ENCODE measurements at regions not wholly inside any gene's neighbourhood (a gene's known extent, or its start where the extent isn't known, plus 50 kb on each side); places are given as distances from the start of the nearest gene placed in this dataset.

DNA sequence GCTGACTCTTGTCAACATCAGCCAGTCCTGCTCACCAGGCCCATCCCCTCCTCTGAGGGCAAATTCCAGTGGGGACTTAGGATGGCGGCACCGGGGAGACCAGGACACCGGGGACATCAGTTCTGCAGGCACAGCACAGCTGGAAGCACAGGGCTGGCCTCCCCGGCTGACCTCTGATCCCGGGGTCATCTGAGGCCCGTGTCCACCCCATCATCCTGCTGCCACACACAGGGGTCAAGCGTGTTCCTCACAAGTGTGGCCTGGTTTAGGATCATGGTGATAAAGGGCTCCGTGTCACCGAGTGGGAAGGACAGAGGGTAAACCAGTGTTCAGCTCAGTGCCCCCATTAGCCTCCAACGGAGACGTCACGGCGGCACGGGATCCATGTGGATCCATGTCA, 58.1 kb upstream of the CTDP1 start:
- H3K9me3 ChIP-seq (ENCODE audit: control insufficient read depth, insufficient read depth, low read length): no peaks in the 10 kb centered on the region
- no peak overlapping the region for H3K27ac ChIP-seq (ENCODE audit: low read depth, low read length)
- no peaks in the 10 kb centered on the region for H3K27me3 ChIP-seq (ENCODE audit: control insufficient read depth, insufficient read depth, low read length)
- H3K36me3 ChIP-seq (ENCODE audit: control insufficient read depth, insufficient read depth, low read length): no peaks in the 10 kb centered on the region
- H3K4me1 ChIP-seq (ENCODE audit: control insufficient read depth, insufficient read depth, low read length): peaks cover 13% of the 10 kb centered on the region
- no peak overlapping the region for H3K9ac ChIP-seq (ENCODE audit: low read depth, low read length)
- no peak overlapping the region for H3K4me3 ChIP-seq (ENCODE audit: low read depth, low read length)

DNA sequence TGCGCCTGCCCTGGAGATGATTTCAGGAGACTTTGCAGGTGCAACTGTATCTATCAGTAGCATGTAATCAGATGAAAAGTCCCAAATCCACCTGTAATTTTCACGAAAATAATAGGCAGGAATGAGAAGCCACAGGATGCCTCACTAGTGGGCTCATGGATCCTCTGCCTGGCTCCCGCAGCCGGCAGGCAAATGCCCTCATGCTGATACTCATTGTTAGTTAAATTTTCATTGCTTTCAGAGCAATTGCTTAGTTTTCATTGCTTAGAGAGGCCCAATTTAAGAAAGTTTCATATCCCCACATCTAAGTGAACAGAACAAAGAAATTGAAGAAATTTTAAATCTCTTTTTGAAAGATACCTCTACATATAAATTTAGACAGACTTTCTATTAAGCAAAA, 57.6 kb upstream of the CTDP1 start:
- Histone ChIP-seq H3K9me3 (ENCODE audit: control insufficient read depth, insufficient read depth, low read length) (no peaks in the 10 kb centered on the region), H3K27me3 (ENCODE audit: control insufficient read depth, insufficient read depth, low read length) (no peaks in the 10 kb centered on the region)

DNA sequence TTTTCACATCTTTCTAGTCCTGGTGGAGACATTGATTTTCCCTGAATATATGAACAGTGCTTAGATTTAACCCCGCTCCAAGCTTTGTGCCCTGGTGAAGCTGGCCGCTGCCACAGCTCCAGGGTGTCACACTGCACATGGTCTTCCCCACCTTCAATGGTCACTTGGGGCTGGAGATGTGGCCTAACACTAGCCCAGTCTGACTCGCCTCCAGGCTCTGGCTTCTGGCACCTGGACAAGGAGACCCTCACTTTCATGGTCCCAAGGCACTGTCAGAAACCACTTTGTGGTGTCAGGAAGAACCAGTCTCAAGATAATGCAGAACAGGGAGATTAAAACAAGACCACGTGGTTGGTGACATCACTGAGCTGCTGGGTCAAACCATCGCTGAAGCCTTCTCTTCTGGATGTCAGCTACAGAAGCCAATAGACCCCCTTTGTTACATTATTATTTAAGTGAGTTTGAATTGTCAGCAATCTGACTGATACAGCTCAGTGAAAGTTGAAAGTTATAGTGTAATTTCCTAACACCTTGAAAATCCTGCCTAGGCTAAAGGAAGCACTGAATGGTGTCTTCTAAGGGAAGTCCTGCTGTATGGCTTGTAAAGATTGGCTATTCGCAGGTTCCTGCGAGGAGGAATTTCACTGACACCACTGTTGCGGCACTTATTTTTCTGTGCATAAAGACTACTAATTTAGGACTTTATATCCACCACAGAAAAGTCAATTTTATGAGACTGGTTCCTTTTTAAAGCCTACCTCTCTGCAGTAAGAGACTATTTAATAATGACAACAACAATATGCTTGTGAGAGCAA, 55.0 kb upstream of the CTDP1 start:
- H3K9ac ChIP-seq (ENCODE audit: low read depth, low read length): no peak overlapping the region
- H3K4me3 ChIP-seq (ENCODE audit: low read depth, low read length): no peak overlapping the region
- peaks cover 13% of the 10 kb centered on the region for H3K4me1 ChIP-seq (ENCODE audit: control insufficient read depth, insufficient read depth, low read length)
- H3K27ac ChIP-seq (ENCODE audit: low read depth, low read length): no peak overlapping the region
- H3K9me3 ChIP-seq (ENCODE audit: control insufficient read depth, insufficient read depth, low read length): no peaks in the 10 kb centered on the region
- no peaks in the 10 kb centered on the region for H3K27me3 ChIP-seq (ENCODE audit: control insufficient read depth, insufficient read depth, low read length)
- H3K36me3 ChIP-seq (ENCODE audit: control insufficient read depth, insufficient read depth, low read length): no peaks in the 10 kb centered on the region

More for the DNA sequence above, 57.6 kb upstream of the CTDP1 start:
- no peak overlapping the region for H3K9ac ChIP-seq (ENCODE audit: low read depth, low read length)
- no peak overlapping the region for H3K4me3 ChIP-seq (ENCODE audit: low read depth, low read length)
- H3K36me3 ChIP-seq (ENCODE audit: control insufficient read depth, insufficient read depth, low read length): no peaks in the 10 kb centered on the region
- no peak overlapping the region for H3K27ac ChIP-seq (ENCODE audit: low read depth, low read length)
- peaks cover 13% of the 10 kb centered on the region for H3K4me1 ChIP-seq (ENCODE audit: control insufficient read depth, insufficient read depth, low read length)

DNA sequence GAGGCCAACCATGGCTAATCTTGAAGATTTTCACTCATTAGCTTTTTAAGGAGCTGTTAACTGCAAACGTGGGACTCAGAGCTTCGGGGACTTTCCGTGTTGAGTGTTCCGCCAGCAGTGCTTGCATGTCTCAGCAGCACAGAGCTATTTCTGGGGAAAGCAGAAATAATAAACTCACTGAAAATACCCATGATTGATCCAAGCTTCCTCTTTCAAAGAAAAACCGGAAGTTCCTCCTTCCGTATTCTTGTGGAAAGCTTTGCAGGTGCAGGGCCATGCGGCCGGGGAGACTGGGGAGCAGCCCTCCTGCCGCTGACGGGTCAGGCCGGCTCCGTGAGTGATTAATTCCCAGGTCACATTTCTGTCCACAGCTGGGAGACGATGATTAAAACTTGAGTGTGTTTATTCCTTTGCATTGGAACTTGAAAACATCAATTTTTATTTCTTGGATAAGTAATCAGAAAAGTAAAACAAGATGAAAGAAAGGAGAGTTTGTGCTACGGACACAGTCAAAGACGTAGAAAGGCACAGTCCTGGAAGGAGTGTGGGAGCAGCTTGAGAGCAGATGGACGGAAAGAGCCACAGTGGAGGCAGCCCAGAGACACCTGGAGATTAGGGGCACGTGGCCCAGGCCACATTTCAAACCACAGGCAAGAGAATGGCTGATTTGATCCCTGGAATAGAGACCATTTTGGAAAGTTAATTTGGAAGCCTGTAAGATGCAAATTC, 54.2 kb upstream of the CTDP1 start:
- H3K27me3 ChIP-seq (ENCODE audit: control insufficient read depth, insufficient read depth, low read length): no peaks in the 10 kb centered on the region
- no peaks in the 10 kb centered on the region for H3K9me3 ChIP-seq (ENCODE audit: control insufficient read depth, insufficient read depth, low read length)
- no peaks in the 10 kb centered on the region for H3K36me3 ChIP-seq (ENCODE audit: control insufficient read depth, insufficient read depth, low read length)
- no peak overlapping the region for H3K27ac ChIP-seq (ENCODE audit: low read depth, low read length)
- H3K4me1 ChIP-seq (ENCODE audit: control insufficient read depth, insufficient read depth, low read length): peaks cover 13% of the 10 kb centered on the region
- H3K9ac ChIP-seq (ENCODE audit: low read depth, low read length): no peak overlapping the region
- H3K4me3 ChIP-seq (ENCODE audit: low read depth, low read length): no peak overlapping the region

DNA sequence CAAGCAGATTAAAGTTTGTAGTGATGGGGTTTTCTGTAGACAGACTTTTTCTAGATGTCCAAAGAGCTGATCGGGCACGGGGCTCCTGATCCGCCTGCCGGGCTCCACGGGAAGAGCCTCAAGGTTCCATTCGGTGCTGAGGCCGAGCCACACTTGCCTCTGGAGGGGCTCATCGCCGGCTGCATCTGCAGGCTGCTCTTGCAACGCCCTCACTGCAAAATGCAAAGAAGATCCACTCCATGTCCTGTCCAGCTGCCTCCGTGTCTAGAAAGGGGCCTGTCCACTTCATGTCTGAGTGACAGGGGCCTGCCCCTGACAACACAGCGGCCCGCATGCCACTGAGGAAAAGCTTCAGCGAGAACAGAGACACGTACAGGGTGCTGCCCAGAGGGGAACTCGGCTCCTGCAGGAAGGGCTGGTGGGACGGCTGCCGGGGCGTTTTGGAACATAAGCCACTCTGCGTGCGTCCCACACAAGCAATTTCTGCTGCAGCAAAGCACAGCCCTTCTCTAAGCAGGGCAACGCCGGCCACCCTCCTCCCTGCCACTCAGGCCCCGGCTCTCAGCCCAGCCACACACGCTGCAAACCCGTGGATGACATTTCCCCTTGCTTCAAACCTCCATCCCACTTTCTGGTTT, 53.6 kb upstream of the CTDP1 start:
- no peak overlapping the region for H3K27ac ChIP-seq (ENCODE audit: low read depth, low read length)
- no peak overlapping the region for H3K4me3 ChIP-seq (ENCODE audit: low read depth, low read length)
- H3K36me3 ChIP-seq (ENCODE audit: control insufficient read depth, insufficient read depth, low read length): no peaks in the 10 kb centered on the region
- H3K9me3 ChIP-seq (ENCODE audit: control insufficient read depth, insufficient read depth, low read length): no peaks in the 10 kb centered on the region
- H3K9ac ChIP-seq (ENCODE audit: low read depth, low read length): no peak overlapping the region
- peaks cover 13% of the 10 kb centered on the region for H3K4me1 ChIP-seq (ENCODE audit: control insufficient read depth, insufficient read depth, low read length)
- H3K27me3 ChIP-seq (ENCODE audit: control insufficient read depth, insufficient read depth, low read length): no peaks in the 10 kb centered on the region

DNA sequence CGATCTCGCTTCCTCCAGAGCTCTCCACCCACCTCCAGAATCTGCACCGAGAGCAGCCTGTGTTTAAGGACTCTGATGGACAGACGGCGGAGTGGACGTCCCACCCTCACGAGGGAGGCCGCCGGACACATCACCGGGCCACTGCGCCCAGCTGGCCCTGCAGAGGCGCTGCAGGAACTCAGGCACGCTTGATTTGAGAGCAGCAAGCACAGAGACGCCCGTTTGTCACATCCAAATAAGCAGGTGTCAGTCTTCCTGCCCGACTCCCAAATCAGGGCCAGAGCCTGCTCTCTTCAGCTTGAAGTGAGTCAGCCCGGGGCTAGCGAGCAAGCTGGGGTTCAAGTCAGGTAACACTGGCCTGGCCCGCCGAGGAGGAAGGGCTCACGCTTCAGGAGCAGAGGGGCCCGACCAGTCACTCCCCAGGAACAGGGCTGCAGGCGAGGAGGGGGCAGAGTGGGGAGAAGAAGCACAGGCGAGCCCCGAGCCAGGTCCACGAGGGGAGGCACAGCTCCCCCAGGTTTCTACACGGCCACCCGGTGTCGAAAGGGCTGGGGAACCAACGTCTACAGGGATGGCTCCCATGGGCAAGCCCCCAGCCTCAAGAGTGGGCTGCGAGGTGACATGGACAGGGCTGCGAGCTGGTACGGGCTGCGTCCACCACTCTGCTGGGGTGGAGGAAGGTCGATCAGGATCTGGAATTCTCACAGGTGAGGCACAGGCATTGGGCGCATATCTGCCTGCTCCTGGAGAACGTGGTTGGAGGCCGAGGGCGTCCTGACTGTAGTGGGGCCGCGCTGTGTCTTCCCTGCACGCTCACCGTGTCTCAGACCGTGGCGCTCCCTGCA, 52.5 kb upstream of the CTDP1 start:
- Histone ChIP-seq H3K9me3 (ENCODE audit: control insufficient read depth, insufficient read depth, low read length) (no peaks in the 10 kb centered on the region), H3K36me3 (ENCODE audit: control insufficient read depth, insufficient read depth, low read length) (no peaks in the 10 kb centered on the region), H3K27me3 (ENCODE audit: control insufficient read depth, insufficient read depth, low read length) (no peaks in the 10 kb centered on the region), H3K4me1 (ENCODE audit: control insufficient read depth, insufficient read depth, low read length) (peaks cover 5% of the 10 kb centered on the region), H3K9ac (ENCODE audit: low read depth, low read length) (no peak overlapping the region), H3K4me3 (ENCODE audit: low read depth, low read length) (no peak overlapping the region), H3K27ac (ENCODE audit: low read depth, low read length) (no peak overlapping the region)

DNA sequence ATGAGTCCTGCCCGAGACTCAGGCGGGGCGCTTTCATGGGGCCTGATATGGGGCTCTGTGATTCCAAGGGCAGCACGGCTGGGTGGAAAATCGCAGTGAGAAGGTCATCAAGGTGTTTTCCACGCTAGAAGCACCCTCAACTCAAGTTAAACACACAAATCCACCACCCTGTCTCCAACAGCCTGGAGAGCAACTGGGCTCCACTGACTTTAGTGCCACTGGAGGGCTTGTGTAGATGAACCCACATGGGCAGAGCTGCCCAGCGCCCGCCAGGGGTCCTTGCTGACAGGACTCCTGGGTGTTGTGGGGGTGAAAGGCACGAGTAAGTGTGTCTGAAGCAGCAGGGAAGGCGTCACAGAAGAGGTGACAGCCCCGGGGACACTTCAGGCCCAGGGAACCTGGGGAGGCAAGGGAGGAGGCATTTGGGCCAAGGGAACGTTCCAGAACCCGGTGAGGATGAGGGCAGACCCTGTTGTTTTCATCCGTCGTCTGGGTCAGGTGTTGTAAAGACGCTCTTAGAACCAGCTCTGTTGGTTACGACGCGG, 51.8 kb upstream of the CTDP1 start:
- no peaks in the 10 kb centered on the region for H3K4me1 ChIP-seq (ENCODE audit: control insufficient read depth, insufficient read depth, low read length)
- H3K4me3 ChIP-seq (ENCODE audit: low read depth, low read length): no peak overlapping the region
- no peak overlapping the region for H3K9ac ChIP-seq (ENCODE audit: low read depth, low read length)
- H3K36me3 ChIP-seq (ENCODE audit: control insufficient read depth, insufficient read depth, low read length): no peaks in the 10 kb centered on the region
- H3K9me3 ChIP-seq (ENCODE audit: control insufficient read depth, insufficient read depth, low read length): no peaks in the 10 kb centered on the region
- no peaks in the 10 kb centered on the region for H3K27me3 ChIP-seq (ENCODE audit: control insufficient read depth, insufficient read depth, low read length)
- H3K27ac ChIP-seq (ENCODE audit: low read depth, low read length): no peak overlapping the region

DNA sequence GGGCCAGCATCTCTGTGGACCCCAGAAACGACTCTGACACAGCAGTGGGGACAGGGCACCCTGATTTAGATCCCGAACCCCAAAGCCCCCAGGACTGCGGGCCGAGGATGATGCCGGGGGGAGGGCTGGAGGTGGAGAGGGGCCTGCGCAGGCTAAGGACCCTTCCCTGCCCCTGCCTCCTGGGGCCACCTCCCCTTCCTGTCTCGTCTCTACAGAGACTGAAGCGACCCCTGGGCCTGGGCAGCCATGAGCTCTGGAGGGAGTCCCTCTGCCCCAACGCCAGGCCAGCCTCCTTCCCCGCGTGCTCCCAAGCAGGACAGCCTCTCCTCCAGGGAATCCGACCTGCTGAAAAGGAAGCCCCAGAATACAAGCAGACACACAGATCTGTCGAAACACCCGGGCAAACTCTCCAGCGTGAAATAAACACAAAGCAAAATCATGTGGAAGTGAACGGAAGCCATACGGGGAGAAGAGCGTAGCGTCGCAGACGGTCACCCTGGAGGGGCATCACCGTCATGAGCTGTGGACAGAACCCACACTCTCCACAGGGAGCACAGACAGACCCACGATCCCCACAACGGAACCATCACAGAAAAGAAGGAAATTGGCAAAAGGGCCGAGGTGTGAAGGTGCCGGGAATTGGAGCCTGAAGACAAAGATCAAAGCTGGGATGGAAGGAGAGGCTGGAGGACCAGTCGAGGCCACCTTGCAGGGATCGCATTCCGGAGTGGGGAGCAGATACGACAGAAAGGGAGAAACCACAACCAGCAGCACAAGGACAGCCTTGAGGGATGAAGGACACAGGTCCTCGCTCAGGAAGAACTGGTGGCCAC, 51.0 kb upstream of the CTDP1 start:
- no peaks in the 10 kb centered on the region for H3K4me1 ChIP-seq (ENCODE audit: control insufficient read depth, insufficient read depth, low read length)
- no peaks in the 10 kb centered on the region for H3K27me3 ChIP-seq (ENCODE audit: control insufficient read depth, insufficient read depth, low read length)
- no peak overlapping the region for H3K9ac ChIP-seq (ENCODE audit: low read depth, low read length)
- no peak overlapping the region for H3K27ac ChIP-seq (ENCODE audit: low read depth, low read length)
- no peak overlapping the region for H3K4me3 ChIP-seq (ENCODE audit: low read depth, low read length)
- H3K36me3 ChIP-seq (ENCODE audit: control insufficient read depth, insufficient read depth, low read length): no peaks in the 10 kb centered on the region
- no peaks in the 10 kb centered on the region for H3K9me3 ChIP-seq (ENCODE audit: control insufficient read depth, insufficient read depth, low read length)

DNA sequence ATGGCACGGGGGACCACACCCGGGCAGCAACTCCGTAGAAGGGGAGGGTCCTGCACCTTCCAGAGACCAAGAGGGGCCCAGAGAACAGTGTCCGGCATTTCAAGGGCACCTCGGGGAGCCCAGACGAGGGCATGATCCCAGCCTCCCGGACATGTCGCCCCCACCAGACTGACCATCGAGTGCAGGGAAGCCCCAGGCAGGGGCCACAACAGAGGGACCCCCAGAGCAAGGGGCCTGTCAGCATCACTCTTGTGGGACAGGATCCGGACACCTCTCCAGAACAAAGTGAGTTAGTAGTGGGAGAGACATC, 50.4 kb upstream of the CTDP1 start:
- Histone ChIP-seq H3K9me3 (ENCODE audit: control insufficient read depth, insufficient read depth, low read length) (no peaks in the 10 kb centered on the region), H3K4me3 (ENCODE audit: low read depth, low read length) (no peak overlapping the region), H3K9ac (ENCODE audit: low read depth, low read length) (no peak overlapping the region), H3K36me3 (ENCODE audit: control insufficient read depth, insufficient read depth, low read length) (no peaks in the 10 kb centered on the region), H3K27me3 (ENCODE audit: control insufficient read depth, insufficient read depth, low read length) (no peaks in the 10 kb centered on the region), H3K4me1 (ENCODE audit: control insufficient read depth, insufficient read depth, low read length) (no peaks in the 10 kb centered on the region), H3K27ac (ENCODE audit: low read depth, low read length) (no peak overlapping the region)

DNA sequence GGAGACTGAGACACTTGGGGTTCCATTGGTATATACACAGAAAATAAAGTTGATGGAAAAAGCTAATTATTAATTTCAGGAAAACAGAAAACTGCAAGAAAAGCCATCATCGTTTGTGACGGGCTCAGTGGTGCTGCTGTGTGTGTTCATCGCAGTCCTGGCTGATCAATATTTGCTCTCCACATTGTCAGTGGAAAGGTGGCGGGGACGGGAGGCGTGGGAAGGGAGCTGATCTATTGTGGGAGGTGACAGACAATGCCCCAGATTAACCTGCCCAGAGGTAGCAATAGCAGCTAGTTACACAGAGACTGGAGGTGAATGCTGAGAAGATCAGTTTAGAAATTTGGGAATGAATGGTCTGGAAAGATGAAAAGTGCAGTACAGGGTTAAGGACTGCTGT, 50.0 kb upstream of the CTDP1 start:
- Histone ChIP-seq H3K4me3 (ENCODE audit: low read depth, low read length) (no peak overlapping the region), H3K27ac (ENCODE audit: low read depth, low read length) (no peak overlapping the region), H3K9ac (ENCODE audit: low read depth, low read length) (no peak overlapping the region), H3K36me3 (ENCODE audit: control insufficient read depth, insufficient read depth, low read length) (no peaks in the 10 kb centered on the region), H3K27me3 (ENCODE audit: control insufficient read depth, insufficient read depth, low read length) (no peaks in the 10 kb centered on the region), H3K9me3 (ENCODE audit: control insufficient read depth, insufficient read depth, low read length) (no peaks in the 10 kb centered on the region), H3K4me1 (ENCODE audit: control insufficient read depth, insufficient read depth, low read length) (no peaks in the 10 kb centered on the region)
